Upper lobe of left lung (tissue), 6 donors: ENCODE measurements at regions not wholly inside any gene's neighbourhood (a gene's known extent, or its start where the extent isn't known, plus 50 kb on each side); places are given as distances from the start of the nearest gene placed in this dataset.

Experiments
- ATAC-seq, 2 donors: fragments of 200-7000 bp; cut with Tn5 transposase; one replicate each; pipeline ENCODE4 v1.9.1; 2022; ENCODE audit warnings: mild to moderate bottlenecking in 2 of 2, moderate library complexity in 2 of 2; ENCODE audit not compliant: low FRiP score in 2 of 2
- DNase-seq, 2 donors: peaks; one replicate each; pipeline ENCODE4 v3.0.0-alpha.2; 2019 to 2020
- H3K27ac ChIP-seq, 4 donors: fragments of 200-600 bp; sonication (generic); one replicate each; pipeline ENCODE4 v1.5.1; 2016 to 2019
- H3K27me3 ChIP-seq, 4 donors: fragments of 200-600 bp; sonication (generic); one replicate each; pipeline ENCODE4 v1.5.1; 2017 to 2019
- H3K36me3 ChIP-seq, 4 donors: fragments of 200-600 bp; sonication (generic); one replicate each; pipeline ENCODE4 v1.5.1; 2016 to 2019
- H3K4me1 ChIP-seq, 4 donors: fragments of 200-600 bp; sonication (generic); one replicate each; pipeline ENCODE4 v1.5.1; 2018 to 2019
- H3K4me3 ChIP-seq, 4 donors: fragments of 200-600 bp; sonication (generic); one replicate each; pipeline ENCODE4 v1.5.1; 2017 to 2019; ENCODE audit warnings: mild to moderate bottlenecking in 2 of 4, moderate library complexity in 1 of 4
- H3K9me3 ChIP-seq, 4 donors: fragments of 200-600 bp; sonication (generic); one replicate each; pipeline ENCODE4 v1.5.1; 2018 to 2019
- EP300 ChIP-seq, 4 donors: sonication (generic); formaldehyde crosslinking; IDR thresholded peaks; one replicate each; pipeline ENCODE4 v1.5.1; 2017; ENCODE audit warnings: antibody characterized with exemption in 4 of 4, control low read depth in 2 of 4
- POLR2A ChIP-seq, 4 donors: fragments of 450-650 bp; IDR thresholded peaks; one replicate each; pipeline ENCODE4 v1.5.1; 2016 to 2017; ENCODE audit warnings: antibody characterized with exemption in 4 of 4, mild to moderate bottlenecking in 2 of 4
- POLR2AphosphoS5 ChIP-seq, 2 donors: sonication (generic); formaldehyde crosslinking; IDR thresholded peaks; one replicate each; pipeline ENCODE4 v1.5.1; 2017; ENCODE audit warnings: antibody characterized with exemption in 2 of 2
- WGBS, 2 donors: methylation state at CpG; one replicate each; pipeline ENCODE4 v1.1.5; 2017 to 2018; 5-methylcytosine and 5-hydroxymethylcytosine counted together
- TF ChIP-seq, protein P1 (sequence below), 6 experiments: fragments of 450-650 bp in 4 of 6; fragments of 200-600 bp in 2 of 6; sonication (generic) in 2 of 6; IDR thresholded peaks; one replicate each; pipeline ENCODE4 v1.5.1; 2016 to 2019; ENCODE audit warnings: antibody characterized with exemption in 6 of 6
- donor health status: DM: no; HTN: no; CAD: no; lungs with moderate emphysema.
- donor health status: DM: no; HTN: yes; CAD: no; lungs with severe emphysema.

GRCh38 chr9:75607521-75607920 is 283.0 kb upstream of the PCSK5 start:
- Histone ChIP-seq H3K4me3 (no peak overlapping the region), H3K27me3 (no peaks in the 10 kb centered on the region), H3K27ac (no peak overlapping the region), H3K36me3 (no peaks in the 10 kb centered on the region), H3K9me3 (no peaks in the 10 kb centered on the region), H3K4me1 (peaks cover 0 to 3% (median 2%) of the 10 kb centered on the region in 4 donors)
- 48 to 52% methylated on average over 2 of the region's 2 CpGs for WGBS, 2 donors
- TF ChIP-seq, protein P1, sequence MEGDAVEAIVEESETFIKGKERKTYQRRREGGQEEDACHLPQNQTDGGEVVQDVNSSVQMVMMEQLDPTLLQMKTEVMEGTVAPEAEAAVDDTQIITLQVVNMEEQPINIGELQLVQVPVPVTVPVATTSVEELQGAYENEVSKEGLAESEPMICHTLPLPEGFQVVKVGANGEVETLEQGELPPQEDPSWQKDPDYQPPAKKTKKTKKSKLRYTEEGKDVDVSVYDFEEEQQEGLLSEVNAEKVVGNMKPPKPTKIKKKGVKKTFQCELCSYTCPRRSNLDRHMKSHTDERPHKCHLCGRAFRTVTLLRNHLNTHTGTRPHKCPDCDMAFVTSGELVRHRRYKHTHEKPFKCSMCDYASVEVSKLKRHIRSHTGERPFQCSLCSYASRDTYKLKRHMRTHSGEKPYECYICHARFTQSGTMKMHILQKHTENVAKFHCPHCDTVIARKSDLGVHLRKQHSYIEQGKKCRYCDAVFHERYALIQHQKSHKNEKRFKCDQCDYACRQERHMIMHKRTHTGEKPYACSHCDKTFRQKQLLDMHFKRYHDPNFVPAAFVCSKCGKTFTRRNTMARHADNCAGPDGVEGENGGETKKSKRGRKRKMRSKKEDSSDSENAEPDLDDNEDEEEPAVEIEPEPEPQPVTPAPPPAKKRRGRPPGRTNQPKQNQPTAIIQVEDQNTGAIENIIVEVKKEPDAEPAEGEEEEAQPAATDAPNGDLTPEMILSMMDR (IDR thresholded peaks at IDR 0.05): no peak
- TF ChIP-seq POLR2A (IDR thresholded peaks at IDR 0.05) (no peak), EP300 (IDR thresholded peaks at IDR 0.05) (no peak), POLR2AphosphoS5 (IDR thresholded peaks at IDR 0.05) (no peak)
- ATAC-seq: no peak
- no peak for DNase-seq

GRCh38 chr9:75609401-75609800 is 281.1 kb upstream of the PCSK5 start:
- ATAC-seq: no peak
- no peak overlapping the region for H3K27ac ChIP-seq
- H3K9me3 ChIP-seq: no peaks in the 10 kb centered on the region
- H3K27me3 ChIP-seq: no peaks in the 10 kb centered on the region
- H3K36me3 ChIP-seq: no peaks in the 10 kb centered on the region
- no peak for TF ChIP-seq EP300 (IDR thresholded peaks at IDR 0.05)
- no peak for TF ChIP-seq POLR2A (IDR thresholded peaks at IDR 0.05)
- TF ChIP-seq, protein P1 (IDR thresholded peaks at IDR 0.05): no peak
- no peak for TF ChIP-seq POLR2AphosphoS5 (IDR thresholded peaks at IDR 0.05)
- no peak for DNase-seq
- H3K4me1 ChIP-seq: peaks cover 0 to 3% (median under 1%) of the 10 kb centered on the region in 4 donors
- no peak overlapping the region for H3K4me3 ChIP-seq

DNA sequence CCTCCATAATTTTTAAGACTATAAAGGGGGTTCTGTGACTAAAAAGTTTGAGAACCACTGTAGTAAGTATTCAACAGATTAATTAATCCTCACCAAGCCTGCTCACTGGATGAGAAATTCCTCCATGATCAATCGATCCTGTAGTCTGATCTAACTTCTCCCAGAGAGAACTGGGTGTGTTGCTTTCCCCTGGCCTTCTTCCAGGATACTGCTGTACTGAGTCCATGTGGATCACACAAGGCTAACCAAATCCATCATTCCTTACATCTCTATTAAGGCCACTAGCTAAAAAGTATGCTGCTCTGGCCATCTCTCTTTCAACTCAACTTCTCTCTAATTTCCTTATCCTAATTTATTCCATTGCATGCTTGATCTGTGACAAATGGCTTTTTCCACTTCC is 280.2 kb upstream of the PCSK5 start:
- 80 to 84% methylated on average over 1 of the region's 1 CpG for WGBS, 2 donors
- DNase-seq (no peak), ATAC-seq (no peak)
- H3K4me1 ChIP-seq: no peaks in the 10 kb centered on the region
- no peak overlapping the region for H3K27ac ChIP-seq
- no peaks in the 10 kb centered on the region for H3K36me3 ChIP-seq
- H3K27me3 ChIP-seq: no peaks in the 10 kb centered on the region
- TF ChIP-seq POLR2A (IDR thresholded peaks at IDR 0.05) (no peak), POLR2AphosphoS5 (IDR thresholded peaks at IDR 0.05) (no peak), EP300 (IDR thresholded peaks at IDR 0.05) (no peak)
- TF ChIP-seq, protein P1 (IDR thresholded peaks at IDR 0.05): no peak
- no peaks in the 10 kb centered on the region for H3K9me3 ChIP-seq
- no peak overlapping the region for H3K4me3 ChIP-seq

- TF ChIP-seq POLR2A (IDR thresholded peaks at IDR 0.05): no peak
- TF ChIP-seq EP300 (IDR thresholded peaks at IDR 0.05): no peak
- TF ChIP-seq POLR2AphosphoS5 (IDR thresholded peaks at IDR 0.05): no peak
- TF ChIP-seq, protein P1 (IDR thresholded peaks at IDR 0.05): no peak
- ATAC-seq: no peak
Observed at GRCh38 chr9:75612205-75612604, 278.3 kb upstream of the PCSK5 start.

DNA sequence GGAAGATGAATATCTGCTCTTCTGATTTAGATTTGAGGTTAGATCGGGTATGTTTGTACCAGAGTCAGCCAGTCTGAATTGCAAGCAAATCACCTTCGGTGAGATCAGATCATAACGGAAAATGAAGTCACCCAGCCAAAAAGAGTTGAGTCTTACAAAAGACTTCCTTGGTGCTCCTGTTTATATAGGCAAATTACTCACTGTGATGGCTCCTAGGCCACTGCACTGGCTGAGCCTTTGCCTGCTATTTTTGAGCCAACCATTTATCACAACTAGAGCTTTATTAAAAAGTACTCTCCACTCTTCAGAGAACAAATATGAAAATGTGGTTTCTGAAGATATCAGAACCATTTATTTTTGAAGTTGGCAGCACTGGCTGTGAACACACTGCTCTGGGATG is 277.7 kb upstream of the PCSK5 start:
- peak in 1 of 2 donors; percentile 57 for ATAC-seq
- Histone ChIP-seq H3K36me3 (no peaks in the 10 kb centered on the region), H3K9me3 (no peaks in the 10 kb centered on the region), H3K4me3 (no peak overlapping the region), H3K4me1 (no peaks in the 10 kb centered on the region), H3K27me3 (no peaks in the 10 kb centered on the region), H3K27ac (no peak overlapping the region)
- TF ChIP-seq POLR2AphosphoS5 (IDR thresholded peaks at IDR 0.05) (no peak), POLR2A (IDR thresholded peaks at IDR 0.05) (no peak), EP300 (IDR thresholded peaks at IDR 0.05) (no peak)
- TF ChIP-seq, protein P1 (IDR thresholded peaks at IDR 0.05): no peak
- DNase-seq: no peak
- 72% methylated on average over 3 of the region's 3 CpGs for WGBS, 2 donors

More at GRCh38 chr9:75612205-75612604, 278.3 kb upstream of the PCSK5 start:
- Histone ChIP-seq H3K27me3 (no peaks in the 10 kb centered on the region), H3K4me1 (no peaks in the 10 kb centered on the region), H3K27ac (no peak overlapping the region), H3K9me3 (no peaks in the 10 kb centered on the region), H3K4me3 (no peak overlapping the region), H3K36me3 (no peaks in the 10 kb centered on the region)
- no peak for DNase-seq
